ENCODE measurements at regions not wholly inside any gene's neighbourhood (a gene's known extent, or its start where the extent isn't known, plus 50 kb on each side); places are given as distances from the start of the nearest gene placed in this dataset.

- DNase-seq (ENCODE audit: low spot score): no peak
Observed at GRCh38 chr9:90044710-90045151, 439.9 kb downstream of the GADD45G start.

- no peak for DNase-seq (ENCODE audit: low spot score)
Observed at GRCh38 chr9:90046317-90046861, 441.6 kb downstream of the GADD45G start.

GRCh38 chr9:90047828-90048227 lies 443.0 kb downstream of the GADD45G start:
- no peak for DNase-seq (ENCODE audit: low spot score)

GRCh38 chr9:90052366-90052765 lies 447.6 kb downstream of the GADD45G start:
- DNase-seq (ENCODE audit: low spot score): no peak

- DNase-seq (ENCODE audit: low spot score): no peak
Observed at GRCh38 chr9:90053027-90053426, 448.2 kb downstream of the GADD45G start.

- no peak for DNase-seq (ENCODE audit: low spot score)
Observed at GRCh38 chr9:90054810-90055209, 450.0 kb downstream of the GADD45G start.

- DNase-seq (ENCODE audit: low spot score): no peak
Observed at GRCh38 chr9:90055226-90055625, 450.4 kb downstream of the GADD45G start.

GRCh38 chr9:90057361-90057760 lies 452.5 kb downstream of the GADD45G start:
- DNase-seq (ENCODE audit: low spot score): no peak

- DNase-seq (ENCODE audit: low spot score): no peak
Observed at GRCh38 chr9:90058182-90058763, 453.5 kb downstream of the GADD45G start.

- no peak for DNase-seq (ENCODE audit: low spot score)
Observed at GRCh38 chr9:90059436-90059835, 454.6 kb downstream of the GADD45G start.

- DNase-seq (ENCODE audit: low spot score): no peak
Observed at GRCh38 chr9:90060256-90060655, 455.4 kb downstream of the GADD45G start.

- DNase-seq (ENCODE audit: low spot score): no peak
Observed at GRCh38 chr9:90061187-90061586, 456.4 kb downstream of the GADD45G start.

- no peak for DNase-seq (ENCODE audit: low spot score)
Observed at GRCh38 chr9:90062982-90063381, 458.2 kb downstream of the GADD45G start.

GRCh38 chr9:90064248-90064647 lies 459.4 kb downstream of the GADD45G start:
- no peak for DNase-seq (ENCODE audit: low spot score)

GRCh38 chr9:90064971-90065370 lies 460.2 kb downstream of the GADD45G start:
- no peak for DNase-seq (ENCODE audit: low spot score)

GRCh38 chr9:90065851-90066250 lies 461.0 kb downstream of the GADD45G start:
- DNase-seq (ENCODE audit: low spot score): no peak

- no peak for DNase-seq (ENCODE audit: low spot score)
Observed at GRCh38 chr9:90069085-90069484, 464.3 kb downstream of the GADD45G start.

- DNase-seq (ENCODE audit: low spot score): no peak
Observed at GRCh38 chr9:90070056-90070455, 465.2 kb downstream of the GADD45G start.

- DNase-seq (ENCODE audit: low spot score): no peak
Observed at GRCh38 chr9:90070469-90070868, 465.7 kb downstream of the GADD45G start.

- no peak for DNase-seq (ENCODE audit: low spot score)
Observed at GRCh38 chr9:90070931-90071660, 466.3 kb downstream of the GADD45G start.

GRCh38 chr9:90073186-90073945 lies 468.6 kb downstream of the GADD45G start:
- no peak for DNase-seq (ENCODE audit: low spot score)
